ENCODE measurements at regions not wholly inside any gene's neighbourhood (a gene's known extent, or its start where the extent isn't known, plus 50 kb on each side); places are given as distances from the start of the nearest gene placed in this dataset.

GRCh38 chr1:221350091-221350490 is 391.8 kb downstream of the DUSP10 start:
- DNase-seq = no peak
- no peak for ATAC-seq
- Histone ChIP-seq H3K27ac (no peak overlapping the region), H3K9me3 (no peaks in the 10 kb centered on the region), H3K4me1 (no peaks in the 10 kb centered on the region), H3K36me3 (replicated peaks in 1 of 2; ENCODE audit: insufficient read depth in 1 of 2, low read depth in 2 of 2) (no peaks in the 10 kb centered on the region), H3K27me3 (no peaks in the 10 kb centered on the region), H3K4me3 (no peak overlapping the region)
- intact Hi-C loops (cut with DNase I) = no loop called here
- 76 to 92% methylated on average over 1 of the region's 1 CpG for WGBS, 2 donors
- TF ChIP-seq, protein P1, sequence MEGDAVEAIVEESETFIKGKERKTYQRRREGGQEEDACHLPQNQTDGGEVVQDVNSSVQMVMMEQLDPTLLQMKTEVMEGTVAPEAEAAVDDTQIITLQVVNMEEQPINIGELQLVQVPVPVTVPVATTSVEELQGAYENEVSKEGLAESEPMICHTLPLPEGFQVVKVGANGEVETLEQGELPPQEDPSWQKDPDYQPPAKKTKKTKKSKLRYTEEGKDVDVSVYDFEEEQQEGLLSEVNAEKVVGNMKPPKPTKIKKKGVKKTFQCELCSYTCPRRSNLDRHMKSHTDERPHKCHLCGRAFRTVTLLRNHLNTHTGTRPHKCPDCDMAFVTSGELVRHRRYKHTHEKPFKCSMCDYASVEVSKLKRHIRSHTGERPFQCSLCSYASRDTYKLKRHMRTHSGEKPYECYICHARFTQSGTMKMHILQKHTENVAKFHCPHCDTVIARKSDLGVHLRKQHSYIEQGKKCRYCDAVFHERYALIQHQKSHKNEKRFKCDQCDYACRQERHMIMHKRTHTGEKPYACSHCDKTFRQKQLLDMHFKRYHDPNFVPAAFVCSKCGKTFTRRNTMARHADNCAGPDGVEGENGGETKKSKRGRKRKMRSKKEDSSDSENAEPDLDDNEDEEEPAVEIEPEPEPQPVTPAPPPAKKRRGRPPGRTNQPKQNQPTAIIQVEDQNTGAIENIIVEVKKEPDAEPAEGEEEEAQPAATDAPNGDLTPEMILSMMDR (IDR thresholded peaks at IDR 0.05) = no peak
- TF ChIP-seq POLR2A (IDR thresholded peaks at IDR 0.05) = no peak

DNA sequence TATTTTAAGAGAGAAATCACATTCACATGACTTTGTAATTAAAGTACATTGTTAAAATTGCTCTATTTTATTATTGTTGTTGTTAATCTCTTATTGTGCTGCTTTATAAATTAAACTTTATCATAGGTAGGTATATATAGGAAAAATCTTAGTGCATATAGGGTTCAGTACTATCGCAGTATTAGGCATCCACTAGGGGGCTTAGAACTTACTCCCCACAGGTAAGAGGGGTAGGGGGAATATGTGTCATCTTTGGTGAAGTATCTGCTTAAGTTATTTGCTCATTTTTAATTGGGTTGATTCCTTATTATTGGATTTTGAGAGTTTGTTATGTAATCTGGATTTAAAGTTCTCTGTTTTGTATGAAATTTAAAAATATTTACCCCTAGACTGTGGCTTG is 385.2 kb downstream of the DUSP10 start:
- intact Hi-C loops (cut with DNase I) = no loop called here
- Histone ChIP-seq H3K27me3 (no peaks in the 10 kb centered on the region), H3K4me3 (no peak overlapping the region), H3K9me3 (no peaks in the 10 kb centered on the region), H3K36me3 (replicated peaks in 1 of 2; ENCODE audit: insufficient read depth in 1 of 2, low read depth in 2 of 2) (no peaks in the 10 kb centered on the region), H3K4me1 (no peaks in the 10 kb centered on the region), H3K27ac (no peak overlapping the region)
- DNase-seq = no peak
- no peak for ATAC-seq
- 86 to 91% methylated on average over 1 of the region's 1 CpG for WGBS, 2 donors
- TF ChIP-seq, protein P1 (IDR thresholded peaks at IDR 0.05) = no peak
- TF ChIP-seq POLR2A (IDR thresholded peaks at IDR 0.05) = no peak

- Histone ChIP-seq H3K4me1 (no peaks in the 10 kb centered on the region), H3K27me3 (no peaks in the 10 kb centered on the region), H3K36me3 (replicated peaks in 1 of 2; ENCODE audit: insufficient read depth in 1 of 2, low read depth in 2 of 2) (no peaks in the 10 kb centered on the region), H3K9me3 (no peaks in the 10 kb centered on the region), H3K27ac (no peak overlapping the region), H3K4me3 (no peak overlapping the region)
- DNase-seq (no peak), ATAC-seq (no peak)
- 51% methylated on average over 2 of the region's 2 CpGs for WGBS, 2 donors
- intact Hi-C loops (cut with DNase I) = no loop called here
- TF ChIP-seq, protein P1 (IDR thresholded peaks at IDR 0.05) = no peak
- no peak for TF ChIP-seq POLR2A (IDR thresholded peaks at IDR 0.05)
Measured at GRCh38 chr1:221363039-221363438, 378.9 kb downstream of the DUSP10 start.

DNA sequence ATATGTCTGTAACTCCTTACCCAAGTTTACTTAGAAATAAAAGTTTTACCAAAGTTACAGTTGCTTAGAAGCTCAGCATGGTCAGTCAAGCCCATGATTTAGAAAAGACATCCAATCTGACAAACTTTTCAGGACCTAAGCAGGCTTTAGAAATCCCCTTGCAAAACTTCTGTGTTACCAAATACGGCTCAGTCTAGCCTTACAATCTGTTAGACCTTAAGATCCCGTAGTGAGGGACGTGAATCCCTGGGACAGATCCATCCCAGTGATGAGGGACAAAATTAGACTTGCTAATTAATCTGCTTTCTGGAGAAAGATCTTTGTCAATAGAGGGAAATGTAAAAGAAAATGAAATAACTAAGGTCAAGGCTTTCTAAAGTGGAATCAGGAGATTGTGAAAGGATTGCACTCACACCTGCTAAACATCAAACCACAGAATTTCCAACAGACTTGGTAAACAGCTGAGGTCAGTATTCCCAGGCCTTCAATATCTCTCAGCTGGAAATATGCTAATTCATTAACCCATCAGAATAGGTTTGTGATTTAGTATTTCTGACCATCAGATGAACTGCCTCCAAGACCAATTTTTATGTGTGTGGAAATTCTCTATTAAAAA is 375.3 kb downstream of the DUSP10 start:
- DNase-seq (no peak), ATAC-seq (no peak)
- Histone ChIP-seq H3K4me1 (no peaks in the 10 kb centered on the region), H3K27ac (no peak overlapping the region), H3K4me3 (no peak overlapping the region), H3K27me3 (no peaks in the 10 kb centered on the region), H3K36me3 (replicated peaks in 1 of 2; ENCODE audit: insufficient read depth in 1 of 2, low read depth in 2 of 2) (no peaks in the 10 kb centered on the region), H3K9me3 (no peaks in the 10 kb centered on the region)
- intact Hi-C loops (cut with DNase I) = no loop called here
- TF ChIP-seq, protein P1 (IDR thresholded peaks at IDR 0.05) = no peak
- TF ChIP-seq POLR2A (IDR thresholded peaks at IDR 0.05) = no peak
- WGBS, 2 donors = 57 to 72% methylated on average over 3 of the region's 3 CpGs

DNA sequence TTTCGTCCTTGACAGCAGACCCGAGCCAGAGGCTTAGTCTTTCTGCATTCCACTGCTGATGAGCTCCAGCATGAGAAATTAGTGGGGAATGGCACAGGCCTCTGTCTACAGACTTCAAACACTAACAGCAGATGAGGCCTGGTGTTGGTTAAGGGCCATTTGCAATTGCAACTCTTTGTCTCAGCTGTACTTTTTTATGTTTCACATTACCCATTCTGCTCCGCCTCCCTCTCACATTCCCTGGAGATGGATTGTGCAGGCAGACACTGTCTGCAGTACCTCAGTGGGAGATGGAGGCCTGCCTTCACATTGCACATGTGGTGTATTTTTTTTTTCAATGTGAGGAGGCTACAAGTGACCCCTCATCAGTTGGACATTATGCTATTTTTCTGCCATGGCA is 370.2 kb downstream of the DUSP10 start:
- DNase-seq (no peak), ATAC-seq (no peak)
- intact Hi-C loops (cut with DNase I) = no loop called here
- TF ChIP-seq, protein P1 (IDR thresholded peaks at IDR 0.05) = no peak
- no peak for TF ChIP-seq POLR2A (IDR thresholded peaks at IDR 0.05)
- no peaks in the 10 kb centered on the region for H3K36me3 ChIP-seq (replicated peaks in 1 of 2; ENCODE audit: insufficient read depth in 1 of 2, low read depth in 2 of 2)
- H3K27ac ChIP-seq = no peak overlapping the region
- 54 to 61% methylated on average over 3 of the region's 3 CpGs for WGBS, 2 donors
- no peaks in the 10 kb centered on the region for H3K4me1 ChIP-seq
- no peaks in the 10 kb centered on the region for H3K9me3 ChIP-seq
- no peaks in the 10 kb centered on the region for H3K27me3 ChIP-seq
- H3K4me3 ChIP-seq = no peak overlapping the region

Measured in body of pancreas (tissue), 4 donors.